Suprapubic skin (tissue), 3 donors: ENCODE measurements at regions not wholly inside any gene's neighbourhood (a gene's known extent, or its start where the extent isn't known, plus 50 kb on each side); places are given as distances from the start of the nearest gene placed in this dataset.
"Not testable (repeated sequence)": the region's sequence is repeated elsewhere in the genome, so short reads cannot be mapped to it uniquely, and the experiment has no call there.

Source experiments
- POLR2A ChIP-seq, 2 donors: fragments of 450-650 bp; IDR thresholded peaks; one replicate each; pipeline ENCODE4 v1.6.1; 2017; ENCODE audit warnings: antibody characterized with exemption in 2 of 2, mild to moderate bottlenecking in 2 of 2, moderate library complexity in 2 of 2
- TF ChIP-seq, protein P1 (sequence below), 2 donors: fragments of 200-600 bp in 1 of 2; fragments of 450-650 bp in 1 of 2; sonication (generic) in 1 of 2; IDR thresholded peaks; one replicate each; pipeline ENCODE4 v1.5.1; 2016 to 2019; ENCODE audit warnings: antibody characterized with exemption in 2 of 2, mild to moderate bottlenecking in 1 of 2, moderate library complexity in 1 of 2

- TF ChIP-seq, protein P1, sequence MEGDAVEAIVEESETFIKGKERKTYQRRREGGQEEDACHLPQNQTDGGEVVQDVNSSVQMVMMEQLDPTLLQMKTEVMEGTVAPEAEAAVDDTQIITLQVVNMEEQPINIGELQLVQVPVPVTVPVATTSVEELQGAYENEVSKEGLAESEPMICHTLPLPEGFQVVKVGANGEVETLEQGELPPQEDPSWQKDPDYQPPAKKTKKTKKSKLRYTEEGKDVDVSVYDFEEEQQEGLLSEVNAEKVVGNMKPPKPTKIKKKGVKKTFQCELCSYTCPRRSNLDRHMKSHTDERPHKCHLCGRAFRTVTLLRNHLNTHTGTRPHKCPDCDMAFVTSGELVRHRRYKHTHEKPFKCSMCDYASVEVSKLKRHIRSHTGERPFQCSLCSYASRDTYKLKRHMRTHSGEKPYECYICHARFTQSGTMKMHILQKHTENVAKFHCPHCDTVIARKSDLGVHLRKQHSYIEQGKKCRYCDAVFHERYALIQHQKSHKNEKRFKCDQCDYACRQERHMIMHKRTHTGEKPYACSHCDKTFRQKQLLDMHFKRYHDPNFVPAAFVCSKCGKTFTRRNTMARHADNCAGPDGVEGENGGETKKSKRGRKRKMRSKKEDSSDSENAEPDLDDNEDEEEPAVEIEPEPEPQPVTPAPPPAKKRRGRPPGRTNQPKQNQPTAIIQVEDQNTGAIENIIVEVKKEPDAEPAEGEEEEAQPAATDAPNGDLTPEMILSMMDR (IDR thresholded peaks at IDR 0.05) = not testable (repeated sequence)
- not testable (repeated sequence) for TF ChIP-seq POLR2A (IDR thresholded peaks at IDR 0.05)
These were observed 77.2 kb upstream of the AGAP9 start for GRCh38 chr10:47600604-47601003.
